Astrocyte of the cerebellum (primary cell): ENCODE measurements at regions not wholly inside any gene's neighbourhood (a gene's known extent, or its start where the extent isn't known, plus 50 kb on each side); places are given as distances from the start of the nearest gene placed in this dataset.

Source experiments
- DNase-seq: peaks from one replicate; pipeline ENCODE4 v3.0.0-alpha.2; 2011; ENCODE audit warnings: low read depth
- H3K4me3 ChIP-seq: 2 replicates; pipeline ENCODE4 v1.5.1; 2011; ENCODE audit warnings: mild to moderate bottlenecking, low read depth, low read length, moderate library complexity
- in situ Hi-C: cut with HindIII; loops from 2 replicates; pipeline ENCODE4 v1.10.0; 2017; ENCODE audit warnings: low sequenced_read_pairs
- TF ChIP-seq, protein P1 (sequence below): IDR thresholded peaks from 2 replicates; pipeline ENCODE4 v1.5.1; 2012; ENCODE audit warnings: low read length, low read depth, moderate library complexity, mild to moderate bottlenecking; ENCODE audit errors: missing control alignments

DNA sequence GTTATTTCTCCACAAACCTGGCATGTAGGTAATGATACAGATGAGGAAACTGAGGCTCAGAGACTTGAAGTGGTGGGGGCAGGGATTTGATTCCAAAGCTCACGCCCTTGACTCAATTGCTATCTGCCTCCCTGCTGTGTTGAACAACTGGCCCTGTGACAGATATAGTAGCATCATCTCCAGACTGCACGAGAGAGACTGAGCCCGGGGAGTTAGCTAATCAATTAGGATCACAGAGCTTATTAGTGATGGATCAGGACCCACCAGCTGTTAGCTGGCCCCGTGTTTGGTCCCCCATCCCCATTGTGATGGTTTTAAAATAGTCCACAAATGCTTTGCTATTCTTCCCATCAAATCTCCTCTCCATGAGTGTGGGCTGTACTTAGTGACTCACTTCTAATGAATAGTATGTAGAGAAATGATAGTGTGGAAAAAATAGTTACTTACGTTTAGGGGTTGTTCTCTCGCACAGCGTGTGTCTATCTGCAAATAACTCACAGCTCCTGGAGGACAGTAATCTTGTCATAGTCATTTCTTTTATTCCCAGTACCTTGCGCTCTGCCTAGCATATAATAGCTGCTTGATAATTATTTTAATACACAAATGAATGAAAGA, 74.4 kb upstream of the KLF13 start:
- in situ Hi-C loops, result no loop called here
- TF ChIP-seq, protein P1, sequence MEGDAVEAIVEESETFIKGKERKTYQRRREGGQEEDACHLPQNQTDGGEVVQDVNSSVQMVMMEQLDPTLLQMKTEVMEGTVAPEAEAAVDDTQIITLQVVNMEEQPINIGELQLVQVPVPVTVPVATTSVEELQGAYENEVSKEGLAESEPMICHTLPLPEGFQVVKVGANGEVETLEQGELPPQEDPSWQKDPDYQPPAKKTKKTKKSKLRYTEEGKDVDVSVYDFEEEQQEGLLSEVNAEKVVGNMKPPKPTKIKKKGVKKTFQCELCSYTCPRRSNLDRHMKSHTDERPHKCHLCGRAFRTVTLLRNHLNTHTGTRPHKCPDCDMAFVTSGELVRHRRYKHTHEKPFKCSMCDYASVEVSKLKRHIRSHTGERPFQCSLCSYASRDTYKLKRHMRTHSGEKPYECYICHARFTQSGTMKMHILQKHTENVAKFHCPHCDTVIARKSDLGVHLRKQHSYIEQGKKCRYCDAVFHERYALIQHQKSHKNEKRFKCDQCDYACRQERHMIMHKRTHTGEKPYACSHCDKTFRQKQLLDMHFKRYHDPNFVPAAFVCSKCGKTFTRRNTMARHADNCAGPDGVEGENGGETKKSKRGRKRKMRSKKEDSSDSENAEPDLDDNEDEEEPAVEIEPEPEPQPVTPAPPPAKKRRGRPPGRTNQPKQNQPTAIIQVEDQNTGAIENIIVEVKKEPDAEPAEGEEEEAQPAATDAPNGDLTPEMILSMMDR, result no peak
- H3K4me3 ChIP-seq, result no peak overlapping the region
- no peak for DNase-seq

DNA sequence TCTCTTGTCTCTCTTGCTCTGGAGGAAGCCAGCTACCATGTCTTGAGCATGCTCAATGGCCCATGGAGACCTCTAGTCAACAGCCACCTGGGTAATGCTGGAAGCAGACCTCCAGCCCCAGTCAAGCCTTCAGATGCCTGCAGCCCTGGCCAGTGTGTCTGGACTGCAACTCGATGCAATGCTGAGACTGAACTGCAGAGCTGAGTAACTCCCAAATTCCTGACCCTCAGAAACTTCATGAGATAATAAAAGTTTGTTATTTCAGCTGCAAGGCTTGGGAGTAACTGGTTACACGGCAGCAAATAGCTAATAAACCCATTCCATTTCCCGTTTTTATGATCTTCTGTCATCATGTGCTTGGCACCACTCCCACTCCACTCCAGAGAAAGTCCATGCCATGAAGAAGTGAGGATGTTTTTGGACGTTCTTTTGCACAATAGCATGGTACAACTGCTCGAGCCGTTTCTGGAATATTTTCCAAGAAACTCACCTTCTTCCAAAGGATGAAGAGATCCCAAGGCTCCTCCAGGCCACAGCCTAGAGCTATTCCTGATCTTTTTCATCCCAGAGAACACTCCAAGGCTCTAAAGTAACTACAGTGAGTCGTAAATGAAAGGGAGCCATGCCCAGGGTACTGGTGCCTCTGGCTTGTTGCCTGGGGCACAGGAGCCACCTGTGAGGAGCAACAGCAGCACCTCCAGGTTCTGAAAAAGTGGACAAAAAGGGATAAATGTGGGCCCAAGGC, 72.0 kb upstream of the KLF13 start:
- H3K4me3 ChIP-seq, result no peak overlapping the region
- TF ChIP-seq, protein P1, result no peak
- in situ Hi-C loops, result no loop called here
- DNase-seq, result no peak

DNA sequence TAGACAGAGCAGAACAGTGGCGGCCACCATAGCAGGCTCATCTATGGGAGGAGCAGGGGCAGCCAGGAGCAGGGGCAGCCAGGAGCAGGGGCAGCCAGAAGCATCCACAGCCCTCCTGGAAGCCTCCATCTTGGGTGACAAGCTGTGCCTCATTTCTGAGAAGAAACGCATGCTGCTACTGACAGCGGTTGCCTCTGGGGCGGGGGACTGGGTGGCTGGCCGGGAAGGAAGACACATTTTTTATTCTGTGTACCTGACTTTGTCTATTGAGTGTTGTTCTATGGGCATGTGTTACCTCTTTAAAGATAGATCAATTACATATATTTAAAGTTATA, 71.5 kb upstream of the KLF13 start:
- TF ChIP-seq, protein P1, result no peak
- DNase-seq, result no peak
- no peak overlapping the region for H3K4me3 ChIP-seq
- in situ Hi-C loops, result no loop called here

DNA sequence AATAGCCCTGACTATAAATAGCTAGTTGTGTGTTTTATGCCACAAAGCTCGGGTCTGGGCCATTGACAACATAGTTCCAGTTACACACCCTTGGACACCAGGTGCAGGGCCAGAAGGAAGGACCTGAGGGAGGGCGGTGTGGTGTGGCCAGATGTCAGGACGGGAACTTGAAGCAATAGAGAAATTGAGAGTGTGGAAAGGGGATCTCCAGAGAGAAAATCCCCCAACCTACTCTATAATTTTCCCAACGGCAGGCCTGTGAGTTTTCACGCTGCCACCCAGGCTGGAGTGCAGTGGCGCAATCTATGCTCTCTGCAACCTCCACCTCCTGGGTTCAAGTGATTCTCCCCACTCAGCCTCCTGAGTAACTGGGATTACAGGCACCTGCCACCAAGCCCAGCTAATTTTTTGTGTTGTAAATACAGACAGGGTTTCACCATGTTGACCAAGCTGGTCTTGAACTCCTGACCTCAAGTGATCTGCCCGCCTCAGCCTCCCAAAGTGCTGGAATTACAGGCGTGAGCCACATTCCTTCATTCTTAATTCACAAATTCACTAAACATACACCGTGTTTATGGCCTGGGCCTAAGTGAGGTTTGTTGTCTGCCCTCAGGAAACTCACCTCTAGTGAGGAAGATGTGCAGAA, 70.8 kb upstream of the KLF13 start:
- TF ChIP-seq, protein P1, result no peak
- in situ Hi-C loops, result no loop called here
- DNase-seq, result no peak
- H3K4me3 ChIP-seq, result no peak overlapping the region

DNA sequence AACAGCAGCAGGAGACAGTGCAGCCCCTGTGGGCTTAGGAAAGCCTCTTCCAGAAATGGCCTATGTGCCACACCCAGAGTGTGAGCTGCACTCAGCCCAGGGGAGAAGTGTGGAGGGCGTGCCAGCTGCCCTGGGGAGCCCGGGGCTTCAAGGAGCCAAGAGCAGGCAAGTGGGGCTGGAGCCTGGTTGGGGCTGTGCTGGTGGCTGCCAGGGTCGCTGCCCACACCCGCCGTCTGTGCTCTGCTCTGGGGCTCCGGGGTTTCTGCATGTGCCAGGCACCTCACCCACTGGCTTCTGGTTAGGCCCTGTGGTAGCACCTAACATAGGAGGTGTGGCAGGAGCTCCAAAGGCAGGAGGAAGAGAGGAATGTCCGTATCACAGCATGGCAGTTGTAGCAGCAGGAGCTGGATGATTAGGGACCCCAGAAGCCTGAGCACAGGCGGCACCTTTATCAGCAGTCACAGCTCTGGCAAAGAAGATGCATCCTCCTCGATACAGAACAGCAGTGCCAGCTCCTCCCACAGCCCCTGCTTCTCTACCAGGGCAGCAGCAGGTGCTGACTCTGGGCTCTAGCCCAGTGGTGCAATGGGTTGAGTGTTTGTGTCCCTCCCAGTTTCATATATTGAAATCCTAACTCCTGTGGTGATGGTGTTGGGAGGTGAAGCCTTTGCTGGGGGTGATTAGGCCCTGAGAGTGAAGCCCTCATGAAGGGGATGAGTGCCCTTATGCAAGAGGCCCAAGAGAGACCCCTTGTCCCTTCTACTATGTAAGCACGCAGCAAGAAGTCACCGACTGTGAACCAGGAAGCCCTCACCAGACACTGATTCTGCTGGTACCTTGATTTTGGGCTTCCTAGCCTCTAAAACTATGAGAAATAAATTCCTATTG, 70.0 kb upstream of the KLF13 start:
- DNase-seq, result no peak
- TF ChIP-seq, protein P1, result no peak
- H3K4me3 ChIP-seq, result no peak overlapping the region
- in situ Hi-C loops, result no loop called here

DNA sequence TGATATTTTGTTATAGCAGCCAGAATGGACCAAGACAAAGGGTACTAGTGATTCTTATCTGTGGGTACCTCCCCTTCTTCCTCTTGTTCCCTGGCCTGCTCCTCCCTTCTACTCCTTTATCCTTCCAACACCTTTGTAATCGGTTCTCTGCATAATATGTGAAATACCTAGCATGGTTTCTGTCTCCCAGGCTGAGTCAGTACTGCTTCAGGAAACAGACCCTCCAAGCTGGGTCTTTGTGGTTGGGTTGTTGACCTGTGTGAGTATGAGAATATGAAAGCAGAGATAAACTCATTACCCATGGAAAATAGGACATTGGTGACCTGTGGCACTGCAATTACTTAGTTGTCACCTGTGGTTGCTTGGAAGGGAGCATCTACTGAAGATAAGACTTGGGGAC, 69.3 kb upstream of the KLF13 start:
- TF ChIP-seq, protein P1, result no peak
- DNase-seq, result no peak
- in situ Hi-C loops, result no loop called here
- no peak overlapping the region for H3K4me3 ChIP-seq
